MM.1S (cell line): ENCODE measurements at regions not wholly inside any gene's neighbourhood (a gene's known extent, or its start where the extent isn't known, plus 50 kb on each side); places are given as distances from the start of the nearest gene placed in this dataset.
"Not testable (repeated sequence)": the region's sequence is repeated elsewhere in the genome, so short reads cannot be mapped to it uniquely, and the experiment has no call there.

Source experiments
- EZH2 ChIP-seq: fragments of 300-600 bp; sonication (generic); optimal IDR thresholded peaks from 2 replicates; pipeline ENCODE3; 2017; ENCODE audit warnings: low read depth, mild to moderate bottlenecking, antibody characterized with exemption, low read length, mixed read lengths
- EZH2phosphoT487 ChIP-seq: fragments of 300-600 bp; sonication (generic); IDR thresholded peaks from 2 replicates; pipeline ENCODE4 v1.6.1; 2018; ENCODE audit warnings: antibody characterized with exemption, low read length
- TF ChIP-seq, protein P1 (sequence below): fragments of 300-600 bp; sonication (generic); IDR thresholded peaks from 2 replicates; pipeline ENCODE4 v1.5.1; 2016; ENCODE audit warnings: antibody characterized with exemption, low read length, mixed read lengths

GRCh38 chr5:126150319-126150718, 272.9 kb upstream of the GRAMD2B start:
- TF ChIP-seq, protein P1, sequence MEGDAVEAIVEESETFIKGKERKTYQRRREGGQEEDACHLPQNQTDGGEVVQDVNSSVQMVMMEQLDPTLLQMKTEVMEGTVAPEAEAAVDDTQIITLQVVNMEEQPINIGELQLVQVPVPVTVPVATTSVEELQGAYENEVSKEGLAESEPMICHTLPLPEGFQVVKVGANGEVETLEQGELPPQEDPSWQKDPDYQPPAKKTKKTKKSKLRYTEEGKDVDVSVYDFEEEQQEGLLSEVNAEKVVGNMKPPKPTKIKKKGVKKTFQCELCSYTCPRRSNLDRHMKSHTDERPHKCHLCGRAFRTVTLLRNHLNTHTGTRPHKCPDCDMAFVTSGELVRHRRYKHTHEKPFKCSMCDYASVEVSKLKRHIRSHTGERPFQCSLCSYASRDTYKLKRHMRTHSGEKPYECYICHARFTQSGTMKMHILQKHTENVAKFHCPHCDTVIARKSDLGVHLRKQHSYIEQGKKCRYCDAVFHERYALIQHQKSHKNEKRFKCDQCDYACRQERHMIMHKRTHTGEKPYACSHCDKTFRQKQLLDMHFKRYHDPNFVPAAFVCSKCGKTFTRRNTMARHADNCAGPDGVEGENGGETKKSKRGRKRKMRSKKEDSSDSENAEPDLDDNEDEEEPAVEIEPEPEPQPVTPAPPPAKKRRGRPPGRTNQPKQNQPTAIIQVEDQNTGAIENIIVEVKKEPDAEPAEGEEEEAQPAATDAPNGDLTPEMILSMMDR = not testable (repeated sequence)
- not testable (repeated sequence) for TF ChIP-seq EZH2phosphoT487, EZH2
